Lower leg skin (tissue), 4 donors: ENCODE measurements at regions not wholly inside any gene's neighbourhood (a gene's known extent, or its start where the extent isn't known, plus 50 kb on each side); places are given as distances from the start of the nearest gene placed in this dataset.

Source experiments
- DNase-seq, 2 donors: peaks; one replicate each; pipeline ENCODE4 v3.0.0-alpha.2; 2019; ENCODE audit warnings: low spot score in 2 of 2
- H3K4me3 ChIP-seq: fragments of 200-600 bp; sonication (generic); 2 replicates; pipeline ENCODE4 v1.5.1; 2017; ENCODE audit warnings: mild to moderate bottlenecking, low read depth; ENCODE audit not compliant: poor library complexity, severe bottlenecking
- POLR2A ChIP-seq, 2 donors: fragments of 450-650 bp; IDR thresholded peaks; one replicate each; pipeline ENCODE4 v1.6.1; 2016 to 2017; ENCODE audit warnings: antibody characterized with exemption in 2 of 2, mild to moderate bottlenecking in 1 of 2, moderate library complexity in 1 of 2
- WGBS, 2 donors: methylation state at CpG; one replicate each; pipeline ENCODE4 v1.1.5; 2018; 5-methylcytosine and 5-hydroxymethylcytosine counted together
- intact Hi-C: fragments of 100-400 bp; cut with DNase I; formaldehyde crosslinking; loops from one replicate; pipeline ENCODE4 v1.15.0; 2023; ENCODE audit warnings: low total_unique reads
- TF ChIP-seq, protein P1 (sequence below), 3 donors: fragments of 450-650 bp; IDR thresholded peaks; one replicate each; pipeline ENCODE4 v1.5.1; 2016; ENCODE audit warnings: antibody characterized with exemption in 3 of 3, mild to moderate bottlenecking in 3 of 3, moderate library complexity in 2 of 3

- no peak for DNase-seq
- intact Hi-C loops: no loop called here
- 50% methylated on average over 2 of the region's 4 CpGs; no CpG with 5 or more reads in 1 of the 2 donors for WGBS, 2 donors
- no peak overlapping the region for H3K4me3 ChIP-seq
- TF ChIP-seq, protein P1, sequence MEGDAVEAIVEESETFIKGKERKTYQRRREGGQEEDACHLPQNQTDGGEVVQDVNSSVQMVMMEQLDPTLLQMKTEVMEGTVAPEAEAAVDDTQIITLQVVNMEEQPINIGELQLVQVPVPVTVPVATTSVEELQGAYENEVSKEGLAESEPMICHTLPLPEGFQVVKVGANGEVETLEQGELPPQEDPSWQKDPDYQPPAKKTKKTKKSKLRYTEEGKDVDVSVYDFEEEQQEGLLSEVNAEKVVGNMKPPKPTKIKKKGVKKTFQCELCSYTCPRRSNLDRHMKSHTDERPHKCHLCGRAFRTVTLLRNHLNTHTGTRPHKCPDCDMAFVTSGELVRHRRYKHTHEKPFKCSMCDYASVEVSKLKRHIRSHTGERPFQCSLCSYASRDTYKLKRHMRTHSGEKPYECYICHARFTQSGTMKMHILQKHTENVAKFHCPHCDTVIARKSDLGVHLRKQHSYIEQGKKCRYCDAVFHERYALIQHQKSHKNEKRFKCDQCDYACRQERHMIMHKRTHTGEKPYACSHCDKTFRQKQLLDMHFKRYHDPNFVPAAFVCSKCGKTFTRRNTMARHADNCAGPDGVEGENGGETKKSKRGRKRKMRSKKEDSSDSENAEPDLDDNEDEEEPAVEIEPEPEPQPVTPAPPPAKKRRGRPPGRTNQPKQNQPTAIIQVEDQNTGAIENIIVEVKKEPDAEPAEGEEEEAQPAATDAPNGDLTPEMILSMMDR (IDR thresholded peaks at IDR 0.05): no peak
- no peak for TF ChIP-seq POLR2A (IDR thresholded peaks at IDR 0.05)
Observed at GRCh38 chr6:29884261-29884660, 56.6 kb downstream of the HLA-G start.

GRCh38 chr6:29886701-29887100 is 55.6 kb upstream of the HLA-A start:
- WGBS, 2 donors: 49% methylated on average over 5 of the region's 5 CpGs; no CpG with 5 or more reads in 1 of the 2 donors
- DNase-seq: no peak
- no peak overlapping the region for H3K4me3 ChIP-seq
- intact Hi-C loops: no loop called here
- TF ChIP-seq POLR2A (IDR thresholded peaks at IDR 0.05): no peak
- TF ChIP-seq, protein P1 (IDR thresholded peaks at IDR 0.05): no peak

DNA sequence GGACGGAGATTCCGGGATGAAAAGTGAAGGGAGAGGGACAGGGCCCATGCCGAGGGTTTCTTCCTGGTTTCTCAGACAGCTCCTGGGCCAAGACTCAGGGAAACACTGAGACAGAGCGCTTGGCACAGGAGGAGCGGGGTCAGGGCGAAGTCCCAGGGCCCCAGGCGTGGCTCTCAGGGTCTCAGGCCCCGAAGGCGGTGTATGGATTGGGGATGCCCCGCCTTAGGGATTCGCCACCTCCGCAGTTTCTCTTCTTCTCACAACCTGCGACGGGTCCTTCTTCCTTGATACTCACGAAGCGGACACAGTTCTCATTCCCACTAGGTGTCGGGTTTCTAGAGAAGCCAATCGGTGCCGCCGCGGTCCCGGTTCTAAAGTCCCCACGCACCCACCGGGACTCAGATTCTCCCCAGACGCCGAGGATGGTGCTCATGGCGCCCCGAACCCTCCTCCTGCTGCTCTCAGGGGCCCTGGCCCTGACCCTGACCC is 55.0 kb upstream of the HLA-A start:
- 12% methylated on average over 26 of the region's 28 CpGs; no CpG with 5 or more reads in 1 of the 2 donors for WGBS, 2 donors
- intact Hi-C loops: no loop called here
- peak in 1 of 2 donors; percentile 90 for DNase-seq
- TF ChIP-seq, protein P1 (IDR thresholded peaks at IDR 0.05): no peak
- TF ChIP-seq POLR2A (IDR thresholded peaks at IDR 0.05): no peak
- peak overlapping the region; percentile 12 for H3K4me3 ChIP-seq

DNA sequence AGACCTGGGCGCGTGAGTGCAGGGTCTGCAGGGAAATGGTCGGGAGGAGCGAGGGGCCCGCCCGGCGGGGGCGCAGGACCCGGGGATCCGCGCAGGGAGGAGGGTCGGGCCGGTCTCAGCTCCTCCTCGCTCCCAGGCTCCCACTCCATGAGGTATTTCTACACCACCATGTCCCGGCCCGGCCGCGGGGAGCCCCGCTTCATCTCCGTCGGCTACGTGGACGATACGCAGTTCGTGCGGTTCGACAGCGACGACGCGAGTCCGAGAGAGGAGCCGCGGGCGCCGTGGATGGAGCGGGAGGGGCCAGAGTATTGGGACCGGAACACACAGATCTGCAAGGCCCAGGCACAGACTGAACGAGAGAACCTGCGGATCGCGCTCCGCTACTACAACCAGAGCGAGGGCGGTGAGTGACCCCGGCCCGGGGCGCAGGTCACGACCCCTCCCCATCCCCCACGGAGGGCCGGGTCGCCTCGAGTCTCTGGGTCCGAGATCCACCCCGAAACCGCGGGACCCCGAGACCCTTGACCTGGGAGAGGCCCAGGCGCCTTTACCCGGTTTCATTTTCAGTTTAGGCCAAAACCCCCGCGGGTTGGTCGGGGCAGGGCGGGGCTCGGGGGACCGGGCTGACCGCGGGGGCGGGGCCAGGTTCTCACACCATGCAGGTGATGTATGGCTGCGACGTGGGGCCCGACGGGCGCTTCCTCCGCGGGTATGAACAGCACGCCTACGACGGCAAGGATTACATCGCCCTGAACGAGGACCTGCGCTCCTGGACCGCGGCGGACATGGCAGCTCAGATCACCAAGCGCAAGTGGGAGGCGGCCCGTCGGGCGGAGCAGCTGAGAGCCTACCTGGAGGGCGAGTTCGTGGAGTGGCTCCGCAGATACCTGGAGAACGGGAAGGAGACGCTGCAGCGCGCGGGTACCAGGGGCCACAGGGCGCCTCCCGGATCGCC is 54.2 kb upstream of the HLA-A start:
- DNase-seq: peak in 1 of 2 donors; percentile 97
- TF ChIP-seq, protein P1 (IDR thresholded peaks at IDR 0.05): no peak
- no peak for TF ChIP-seq POLR2A (IDR thresholded peaks at IDR 0.05)
- H3K4me3 ChIP-seq: peak overlapping the region; percentile 12
- no CpG with 5 or more reads among the region's 101 CpGs for WGBS, 2 donors
- intact Hi-C loops: no loop called here
